ENCODE measurements at regions not wholly inside any gene's neighbourhood (a gene's known extent, or its start where the extent isn't known, plus 50 kb on each side); places are given as distances from the start of the nearest gene placed in this dataset.

- no peak for DNase-seq (ENCODE audit: low read depth in 4 of 4, low spot score in 2 of 4)
Observed at GRCh38 chr5:104789366-104789765, 1226.8 kb upstream of the NUDT12 start.

GRCh38 chr5:104785097-104785496 lies 1222.5 kb upstream of the NUDT12 start:
- no peak for DNase-seq (ENCODE audit: low read depth in 4 of 4, low spot score in 2 of 4)

GRCh38 chr5:104774372-104774771 lies 1211.8 kb upstream of the NUDT12 start:
- no peak for DNase-seq (ENCODE audit: low read depth in 4 of 4, low spot score in 2 of 4)

- DNase-seq (ENCODE audit: low read depth in 4 of 4, low spot score in 2 of 4) = no peak
Observed at GRCh38 chr5:104764197-104764596, 1201.6 kb upstream of the NUDT12 start.

- no peak for DNase-seq (ENCODE audit: low read depth in 4 of 4, low spot score in 2 of 4)
Observed at GRCh38 chr5:104763216-104763615, 1200.6 kb upstream of the NUDT12 start.

- no peak for DNase-seq (ENCODE audit: low read depth in 4 of 4, low spot score in 2 of 4)
Observed at GRCh38 chr5:104757915-104758314, 1195.3 kb upstream of the NUDT12 start.

GRCh38 chr5:104755806-104756205 lies 1193.2 kb upstream of the NUDT12 start:
- no peak for DNase-seq (ENCODE audit: low read depth in 4 of 4, low spot score in 2 of 4)

GRCh38 chr5:104754311-104754995 lies 1191.9 kb upstream of the NUDT12 start:
- no peak for DNase-seq (ENCODE audit: low read depth in 4 of 4, low spot score in 2 of 4)

- no peak for DNase-seq (ENCODE audit: low read depth in 4 of 4, low spot score in 2 of 4)
Observed at GRCh38 chr5:104751969-104752368, 1189.4 kb upstream of the NUDT12 start.

- DNase-seq (ENCODE audit: low read depth in 4 of 4, low spot score in 2 of 4) = no peak
Observed at GRCh38 chr5:104739905-104740304, 1177.3 kb upstream of the NUDT12 start.

GRCh38 chr5:104739503-104739902 lies 1176.9 kb upstream of the NUDT12 start:
- DNase-seq (ENCODE audit: low read depth in 4 of 4, low spot score in 2 of 4) = no peak

GRCh38 chr5:104736073-104736472 lies 1173.5 kb upstream of the NUDT12 start:
- DNase-seq (ENCODE audit: low read depth in 4 of 4, low spot score in 2 of 4) = no peak

GRCh38 chr5:104734046-104734445 lies 1171.5 kb upstream of the NUDT12 start:
- no peak for DNase-seq (ENCODE audit: low read depth in 4 of 4, low spot score in 2 of 4)

- DNase-seq (ENCODE audit: low read depth in 4 of 4, low spot score in 2 of 4) = no peak
Observed at GRCh38 chr5:104733063-104733669, 1170.6 kb upstream of the NUDT12 start.

- no peak for DNase-seq (ENCODE audit: low read depth in 4 of 4, low spot score in 2 of 4)
Observed at GRCh38 chr5:104731331-104731730, 1168.7 kb upstream of the NUDT12 start.

GRCh38 chr5:104708027-104708426 lies 1145.4 kb upstream of the NUDT12 start:
- no peak for DNase-seq (ENCODE audit: low read depth in 4 of 4, low spot score in 2 of 4)

GRCh38 chr5:104706600-104706999 lies 1144.0 kb upstream of the NUDT12 start:
- DNase-seq (ENCODE audit: low read depth in 4 of 4, low spot score in 2 of 4) = no peak

GRCh38 chr5:104702212-104702611 lies 1139.6 kb upstream of the NUDT12 start:
- DNase-seq (ENCODE audit: low read depth in 4 of 4, low spot score in 2 of 4) = no peak

GRCh38 chr5:104699438-104699837 lies 1136.8 kb upstream of the NUDT12 start:
- DNase-seq (ENCODE audit: low read depth in 4 of 4, low spot score in 2 of 4) = no peak

GRCh38 chr5:104661256-104661655 lies 1098.7 kb upstream of the NUDT12 start:
- no peak for DNase-seq (ENCODE audit: low read depth in 4 of 4, low spot score in 2 of 4)

GRCh38 chr5:104659497-104659896 lies 1096.9 kb upstream of the NUDT12 start:
- no peak for DNase-seq (ENCODE audit: low read depth in 4 of 4, low spot score in 2 of 4)

GRCh38 chr5:104652271-104652861 lies 1089.8 kb upstream of the NUDT12 start:
- no peak for DNase-seq (ENCODE audit: low read depth in 4 of 4, low spot score in 2 of 4)

Data from left renal cortex interstitium (tissue), 4 donors.